GM08714 (cell line): ENCODE measurements at regions not wholly inside any gene's neighbourhood (a gene's known extent, or its start where the extent isn't known, plus 50 kb on each side); places are given as distances from the start of the nearest gene placed in this dataset.
"Not testable (repeated sequence)": the region's sequence is repeated elsewhere in the genome, so short reads cannot be mapped to it uniquely, and the experiment has no call there.

Experiments used
- H3K4me3 ChIP-seq: fragments of 200-500 bp; sonication (Bioruptor generic); 2 replicates; pipeline ENCODE4 v1.5.1; 2014; ENCODE audit warnings: mild to moderate bottlenecking, low read length, inconsistent platforms
- ZNF274 ChIP-seq: IDR thresholded peaks from 2 replicates; pipeline ENCODE4 v1.6.1; 2012; ENCODE audit warnings: mild to moderate bottlenecking, low read depth, low read length

- TF ChIP-seq ZNF274 = no peak
Observed at GRCh38 chr12:127126260-127126628, 1140.7 kb upstream of the TMEM132C start.

GRCh38 chr12:127127897-127128296 lies 1139.1 kb upstream of the TMEM132C start:
- TF ChIP-seq ZNF274 = no peak
- H3K4me3 ChIP-seq = no peak overlapping the region

More at GRCh38 chr12:127126260-127126628, 1140.7 kb upstream of the TMEM132C start:
- no peak overlapping the region for H3K4me3 ChIP-seq

- H3K4me3 ChIP-seq = no peak overlapping the region
- TF ChIP-seq ZNF274 = no peak
Observed at GRCh38 chr12:127130506-127131124, 1136.4 kb upstream of the TMEM132C start.

- no peak for TF ChIP-seq ZNF274
- no peak overlapping the region for H3K4me3 ChIP-seq
Observed at GRCh38 chr12:127133675-127134335, 1133.2 kb upstream of the TMEM132C start.

GRCh38 chr12:127140864-127141484 lies 1126.0 kb upstream of the TMEM132C start:
- H3K4me3 ChIP-seq = not testable (repeated sequence)

GRCh38 chr12:127143020-127143419 lies 1124.0 kb upstream of the TMEM132C start:
- H3K4me3 ChIP-seq = no peak overlapping the region
- no peak for TF ChIP-seq ZNF274

- no peak for TF ChIP-seq ZNF274
- H3K4me3 ChIP-seq = no peak overlapping the region
Observed at GRCh38 chr12:127144770-127145169, 1122.2 kb upstream of the TMEM132C start.

- TF ChIP-seq ZNF274 = no peak
- H3K4me3 ChIP-seq = no peak overlapping the region; the same call in 1 of the 2 replicates
Observed at GRCh38 chr12:127145241-127145928, 1121.6 kb upstream of the TMEM132C start.

GRCh38 chr12:127145929-127146789 lies 1120.8 kb upstream of the TMEM132C start:
- peak overlapping the region; percentile 40; the same call in 1 of the 2 replicates for H3K4me3 ChIP-seq
- TF ChIP-seq ZNF274 = no peak

GRCh38 chr12:127146991-127147718 lies 1119.8 kb upstream of the TMEM132C start:
- no peak overlapping the region for H3K4me3 ChIP-seq
- TF ChIP-seq ZNF274 = no peak

- no peak overlapping the region for H3K4me3 ChIP-seq
- TF ChIP-seq ZNF274 = no peak
Observed at GRCh38 chr12:127147724-127148123, 1119.2 kb upstream of the TMEM132C start.

GRCh38 chr12:127148318-127148717 lies 1118.7 kb upstream of the TMEM132C start:
- no peak for TF ChIP-seq ZNF274

More at GRCh38 chr12:127148318-127148717, 1118.7 kb upstream of the TMEM132C start:
- no peak overlapping the region for H3K4me3 ChIP-seq
